Neural cell (in vitro differentiated cells): ENCODE measurements at regions not wholly inside any gene's neighbourhood (a gene's known extent, or its start where the extent isn't known, plus 50 kb on each side); places are given as distances from the start of the nearest gene placed in this dataset.

Experiments
- H2AFZ ChIP-seq: fragments of 200-600, 300-800 bp; sonication (generic), shearing (Covaris generic); 2 replicates; pipeline ENCODE4 v1.6.0; 2014; ENCODE audit warnings: low read depth, mild to moderate bottlenecking, antibody characterized with exemption, low read length, moderate library complexity
- H3F3A ChIP-seq: fragments of 200-600 bp; shearing (Covaris generic); 2 replicates; pipeline ENCODE4 v1.6.1; 2016; ENCODE audit warnings: mild to moderate bottlenecking, moderate library complexity, mixed read lengths, antibody characterized with exemption, low read length; ENCODE audit not compliant: insufficient read depth, poor library complexity, severe bottlenecking
- H3K27ac ChIP-seq: fragments of 200-600, 300-800 bp; sonication (generic), shearing (Covaris generic); 2 replicates; pipeline ENCODE4 v1.5.1; 2014; ENCODE audit warnings: mild to moderate bottlenecking, low read length, moderate library complexity
- H3K27me3 ChIP-seq: fragments of 300-800, 200-600 bp; sonication (generic), shearing (Covaris generic); 2 replicates; pipeline ENCODE4 v1.6.0; 2014; ENCODE audit warnings: mild to moderate bottlenecking, low read depth, low read length, moderate library complexity; ENCODE audit not compliant: insufficient read depth
- H3K36me3 ChIP-seq: fragments of 300-800, 200-600 bp; sonication (generic), shearing (Covaris generic); 2 replicates; pipeline ENCODE4 v1.5.1; 2014; ENCODE audit warnings: mild to moderate bottlenecking, antibody characterized with exemption, low read length, moderate library complexity; ENCODE audit not compliant: insufficient read depth
- H3K4me2 ChIP-seq: fragments of 300-800, 200-600 bp; sonication (generic), shearing (Covaris generic); 2 replicates; pipeline ENCODE4 v1.6.0; 2014; ENCODE audit warnings: mild to moderate bottlenecking, low read length
- H3K4me3 ChIP-seq: fragments of 300-800, 200-600 bp; sonication (generic), shearing (Covaris generic); 2 replicates; pipeline ENCODE4 v1.5.1; 2014; ENCODE audit warnings: mild to moderate bottlenecking, low read length, moderate library complexity
- H3K79me2 ChIP-seq: fragments of 200-600 bp; shearing (Covaris generic); replicated peaks from 2 replicates; pipeline ENCODE4 v1.6.0; 2014; ENCODE audit warnings: mild to moderate bottlenecking, low read length, moderate library complexity; ENCODE audit not compliant: insufficient read depth
- H3K9ac ChIP-seq: fragments of 300-800, 200-600 bp; sonication (generic), shearing (Covaris generic); 2 replicates; pipeline ENCODE4 v1.6.1; 2016; ENCODE audit warnings: mild to moderate bottlenecking, low read length, mixed read lengths
- H3K9me2 ChIP-seq: fragments of 200-600 bp; shearing (Covaris generic); 2 replicates; pipeline ENCODE4 v1.6.1; 2016; ENCODE audit warnings: mild to moderate bottlenecking, low read length, mixed read lengths; ENCODE audit not compliant: insufficient read depth
- H3K9me3 ChIP-seq: fragments of 200-600, 300-800 bp; sonication (generic), shearing (Covaris generic); 2 replicates; pipeline ENCODE4 v1.6.1; 2016; ENCODE audit warnings: mild to moderate bottlenecking, mixed run types, low read length, moderate library complexity, mixed read lengths
- H4K20me1 ChIP-seq: fragments of 200-600 bp; shearing (Covaris generic); 2 replicates; pipeline ENCODE4 v1.6.1; 2016; ENCODE audit warnings: mild to moderate bottlenecking, mixed run types; ENCODE audit not compliant: insufficient read depth
- EP300 ChIP-seq: fragments of 450-650 bp; conservative IDR thresholded peaks from 2 replicates; pipeline ENCODE4 v1.6.1; 2014; ENCODE audit warnings: antibody characterized with exemption, mild to moderate bottlenecking, moderate library complexity; ENCODE audit not compliant: poor library complexity, severe bottlenecking
- EZH2 ChIP-seq: fragments of 200-600, 300-800 bp; shearing (Covaris generic), sonication (generic); IDR thresholded peaks from 2 replicates; pipeline ENCODE4 v1.6.1; 2014; ENCODE audit warnings: antibody characterized with exemption, low read length, borderline replicate concordance, mild to moderate bottlenecking; ENCODE audit not compliant: insufficient read depth, poor library complexity, severe bottlenecking
- MXI1 ChIP-seq: fragments of 450-650 bp; conservative IDR thresholded peaks from 2 replicates; pipeline ENCODE4 v1.6.1; 2014; ENCODE audit warnings: antibody characterized with exemption, mild to moderate bottlenecking; ENCODE audit not compliant: poor library complexity, severe bottlenecking
- POLR2AphosphoS5 ChIP-seq: IDR thresholded peaks from 2 replicates; pipeline ENCODE4 v1.6.1; 2012
- RAD21 ChIP-seq: fragments of 450-650 bp; conservative IDR thresholded peaks from 2 replicates; pipeline ENCODE4 v1.6.1; 2014; ENCODE audit warnings: antibody characterized with exemption, mild to moderate bottlenecking, moderate library complexity
- SMC3 ChIP-seq: fragments of 450-650 bp; conservative IDR thresholded peaks from 2 replicates; pipeline ENCODE4 v1.6.1; 2014; ENCODE audit warnings: antibody characterized with exemption, mild to moderate bottlenecking, moderate library complexity; ENCODE audit not compliant: poor library complexity
- TAF1 ChIP-seq: IDR thresholded peaks from 2 replicates; pipeline ENCODE4 v1.6.1; 2012; ENCODE audit warnings: low read depth
- TF ChIP-seq, protein P1 (sequence below): IDR thresholded peaks from 2 replicates; pipeline ENCODE4 v1.6.1; 2012; ENCODE audit warnings: borderline replicate concordance
- TF ChIP-seq, protein P2 (sequence below): fragments of 450-650 bp; IDR thresholded peaks from 2 replicates; pipeline ENCODE4 v1.5.1; 2014; ENCODE audit warnings: antibody characterized with exemption, mild to moderate bottlenecking, moderate library complexity; ENCODE audit not compliant: poor library complexity, severe bottlenecking

DNA sequence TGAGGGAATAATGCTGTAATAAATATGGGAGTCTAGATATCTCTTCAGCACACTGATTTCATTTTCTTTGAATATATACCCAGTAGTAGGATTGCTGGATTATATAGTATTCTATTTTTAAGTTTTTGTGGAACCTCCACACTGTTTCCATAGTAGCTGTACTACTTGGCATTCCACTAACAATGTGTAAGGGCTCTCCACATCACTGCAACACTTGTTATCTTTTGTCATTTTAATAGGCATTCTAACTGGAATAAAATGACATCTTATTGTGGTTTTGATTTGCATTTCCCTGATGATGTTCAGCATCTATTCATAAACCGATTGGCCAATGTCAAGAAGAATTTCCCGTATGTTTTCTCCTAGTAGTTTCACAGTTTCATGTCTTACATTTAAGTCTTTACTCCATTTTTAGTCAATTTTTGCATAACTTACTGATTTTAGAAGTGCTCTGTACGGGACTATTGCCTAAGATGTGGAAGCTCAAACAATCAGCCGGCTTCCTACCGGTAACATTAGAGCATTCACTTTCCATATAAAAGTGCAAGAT, 1078.8 kb downstream of the TAF11L14 start:
- H3K79me2 ChIP-seq: no peaks in the 10 kb centered on the region
- H3K4me2 ChIP-seq: no peak overlapping the region
- H3K36me3 ChIP-seq: no peaks in the 10 kb centered on the region
- no peaks in the 10 kb centered on the region for H4K20me1 ChIP-seq
- H3K9ac ChIP-seq: no peak overlapping the region
- peak overlapping the region; percentile 30 for H3K27ac ChIP-seq
- H3K4me3 ChIP-seq: no peak overlapping the region
- no peaks in the 10 kb centered on the region for H3K9me3 ChIP-seq
- H3K9me2 ChIP-seq: no peaks in the 10 kb centered on the region
- no peaks in the 10 kb centered on the region for H3K27me3 ChIP-seq
- H2AFZ ChIP-seq: no peak overlapping the region
- TF ChIP-seq, protein P1, sequence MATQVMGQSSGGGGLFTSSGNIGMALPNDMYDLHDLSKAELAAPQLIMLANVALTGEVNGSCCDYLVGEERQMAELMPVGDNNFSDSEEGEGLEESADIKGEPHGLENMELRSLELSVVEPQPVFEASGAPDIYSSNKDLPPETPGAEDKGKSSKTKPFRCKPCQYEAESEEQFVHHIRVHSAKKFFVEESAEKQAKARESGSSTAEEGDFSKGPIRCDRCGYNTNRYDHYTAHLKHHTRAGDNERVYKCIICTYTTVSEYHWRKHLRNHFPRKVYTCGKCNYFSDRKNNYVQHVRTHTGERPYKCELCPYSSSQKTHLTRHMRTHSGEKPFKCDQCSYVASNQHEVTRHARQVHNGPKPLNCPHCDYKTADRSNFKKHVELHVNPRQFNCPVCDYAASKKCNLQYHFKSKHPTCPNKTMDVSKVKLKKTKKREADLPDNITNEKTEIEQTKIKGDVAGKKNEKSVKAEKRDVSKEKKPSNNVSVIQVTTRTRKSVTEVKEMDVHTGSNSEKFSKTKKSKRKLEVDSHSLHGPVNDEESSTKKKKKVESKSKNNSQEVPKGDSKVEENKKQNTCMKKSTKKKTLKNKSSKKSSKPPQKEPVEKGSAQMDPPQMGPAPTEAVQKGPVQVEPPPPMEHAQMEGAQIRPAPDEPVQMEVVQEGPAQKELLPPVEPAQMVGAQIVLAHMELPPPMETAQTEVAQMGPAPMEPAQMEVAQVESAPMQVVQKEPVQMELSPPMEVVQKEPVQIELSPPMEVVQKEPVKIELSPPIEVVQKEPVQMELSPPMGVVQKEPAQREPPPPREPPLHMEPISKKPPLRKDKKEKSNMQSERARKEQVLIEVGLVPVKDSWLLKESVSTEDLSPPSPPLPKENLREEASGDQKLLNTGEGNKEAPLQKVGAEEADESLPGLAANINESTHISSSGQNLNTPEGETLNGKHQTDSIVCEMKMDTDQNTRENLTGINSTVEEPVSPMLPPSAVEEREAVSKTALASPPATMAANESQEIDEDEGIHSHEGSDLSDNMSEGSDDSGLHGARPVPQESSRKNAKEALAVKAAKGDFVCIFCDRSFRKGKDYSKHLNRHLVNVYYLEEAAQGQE: no peak
- TF ChIP-seq, protein P2, sequence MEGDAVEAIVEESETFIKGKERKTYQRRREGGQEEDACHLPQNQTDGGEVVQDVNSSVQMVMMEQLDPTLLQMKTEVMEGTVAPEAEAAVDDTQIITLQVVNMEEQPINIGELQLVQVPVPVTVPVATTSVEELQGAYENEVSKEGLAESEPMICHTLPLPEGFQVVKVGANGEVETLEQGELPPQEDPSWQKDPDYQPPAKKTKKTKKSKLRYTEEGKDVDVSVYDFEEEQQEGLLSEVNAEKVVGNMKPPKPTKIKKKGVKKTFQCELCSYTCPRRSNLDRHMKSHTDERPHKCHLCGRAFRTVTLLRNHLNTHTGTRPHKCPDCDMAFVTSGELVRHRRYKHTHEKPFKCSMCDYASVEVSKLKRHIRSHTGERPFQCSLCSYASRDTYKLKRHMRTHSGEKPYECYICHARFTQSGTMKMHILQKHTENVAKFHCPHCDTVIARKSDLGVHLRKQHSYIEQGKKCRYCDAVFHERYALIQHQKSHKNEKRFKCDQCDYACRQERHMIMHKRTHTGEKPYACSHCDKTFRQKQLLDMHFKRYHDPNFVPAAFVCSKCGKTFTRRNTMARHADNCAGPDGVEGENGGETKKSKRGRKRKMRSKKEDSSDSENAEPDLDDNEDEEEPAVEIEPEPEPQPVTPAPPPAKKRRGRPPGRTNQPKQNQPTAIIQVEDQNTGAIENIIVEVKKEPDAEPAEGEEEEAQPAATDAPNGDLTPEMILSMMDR: no peak
- no peak for TF ChIP-seq POLR2AphosphoS5
- no peak for TF ChIP-seq MXI1
- no peak for TF ChIP-seq RAD21
- no peak for TF ChIP-seq EP300
- TF ChIP-seq SMC3: no peak
- TF ChIP-seq EZH2: no peak
- no peak for TF ChIP-seq TAF1
- H3F3A ChIP-seq: peaks cover 3% of the 10 kb centered on the region

DNA sequence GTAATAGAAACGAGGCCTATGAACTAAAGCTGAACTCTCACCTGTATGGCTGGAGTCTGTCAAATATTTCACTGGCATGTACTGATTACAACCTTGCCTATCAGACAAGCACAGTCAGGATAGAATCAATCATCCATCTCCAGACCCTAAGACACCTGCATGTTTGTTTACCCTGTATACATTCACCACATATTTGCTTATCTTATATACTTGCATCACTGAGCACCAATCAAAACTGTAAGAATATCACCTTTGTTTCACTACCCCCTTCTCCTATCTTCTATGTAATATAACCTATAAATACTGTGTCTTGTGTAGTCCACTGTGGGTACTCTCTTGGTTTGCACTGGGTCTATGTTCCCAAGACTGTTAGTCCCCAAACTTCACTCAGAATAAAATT, 1085.7 kb downstream of the TAF11L14 start:
- Histone ChIP-seq H3K9me3 (no peaks in the 10 kb centered on the region), H4K20me1 (no peaks in the 10 kb centered on the region), H3K9me2 (no peaks in the 10 kb centered on the region), H3F3A (no peaks in the 10 kb centered on the region), H3K27me3 (no peaks in the 10 kb centered on the region), H3K4me2 (no peak overlapping the region), H2AFZ (no peak overlapping the region), H3K79me2 (no peaks in the 10 kb centered on the region), H3K9ac (no peak overlapping the region), H3K4me3 (no peak overlapping the region), H3K27ac (no peak overlapping the region), H3K36me3 (no peaks in the 10 kb centered on the region)
- TF ChIP-seq, protein P2: no peak
- TF ChIP-seq SMC3 (no peak), TAF1 (no peak), POLR2AphosphoS5 (no peak), EP300 (no peak), MXI1 (no peak), EZH2 (no peak), RAD21 (no peak)
- TF ChIP-seq, protein P1: no peak
